ENCODE measurements at regions not wholly inside any gene's neighbourhood (a gene's known extent, or its start where the extent isn't known, plus 50 kb on each side); places are given as distances from the start of the nearest gene placed in this dataset.

GRCh38 chr11:127395034-127395433 lies 394.5 kb upstream of the KIRREL3 start:
- in situ Hi-C loops (cut with MboI; ENCODE audit: low sequenced_read_pairs), result no loop called here

GRCh38 chr11:127393460-127393997 lies 393.0 kb upstream of the KIRREL3 start:
- in situ Hi-C loops (cut with MboI; ENCODE audit: low sequenced_read_pairs), result no loop called here

- in situ Hi-C loops (cut with MboI; ENCODE audit: low sequenced_read_pairs), result no loop called here
Measured at GRCh38 chr11:127392575-127392974, 392.0 kb upstream of the KIRREL3 start.

GRCh38 chr11:127390465-127390864 lies 389.9 kb upstream of the KIRREL3 start:
- in situ Hi-C loops (cut with MboI; ENCODE audit: low sequenced_read_pairs), result no loop called here

GRCh38 chr11:127385071-127385470 lies 384.5 kb upstream of the KIRREL3 start:
- in situ Hi-C loops (cut with MboI; ENCODE audit: low sequenced_read_pairs), result no loop called here

GRCh38 chr11:127383026-127383425 lies 382.5 kb upstream of the KIRREL3 start:
- in situ Hi-C loops (cut with MboI; ENCODE audit: low sequenced_read_pairs), result no loop called here

- in situ Hi-C loops (cut with MboI; ENCODE audit: low sequenced_read_pairs), result no loop called here
Measured at GRCh38 chr11:127381247-127381646, 380.7 kb upstream of the KIRREL3 start.

- in situ Hi-C loops (cut with MboI; ENCODE audit: low sequenced_read_pairs), result no loop called here
Measured at GRCh38 chr11:127379686-127380085, 379.1 kb upstream of the KIRREL3 start.

GRCh38 chr11:127376301-127376700 lies 375.7 kb upstream of the KIRREL3 start:
- in situ Hi-C loops (cut with MboI; ENCODE audit: low sequenced_read_pairs), result no loop called here

GRCh38 chr11:127369356-127369755 lies 368.8 kb upstream of the KIRREL3 start:
- in situ Hi-C loops (cut with MboI; ENCODE audit: low sequenced_read_pairs), result no loop called here

GRCh38 chr11:127362754-127363308 lies 362.3 kb upstream of the KIRREL3 start:
- in situ Hi-C loops (cut with MboI; ENCODE audit: low sequenced_read_pairs), result no loop called here

- in situ Hi-C loops (cut with MboI; ENCODE audit: low sequenced_read_pairs), result no loop called here
Measured at GRCh38 chr11:127358160-127358559, 357.6 kb upstream of the KIRREL3 start.

GRCh38 chr11:127350476-127350875 lies 349.9 kb upstream of the KIRREL3 start:
- in situ Hi-C loops (cut with MboI; ENCODE audit: low sequenced_read_pairs), result no loop called here

GRCh38 chr11:127345819-127346459 lies 345.4 kb upstream of the KIRREL3 start:
- in situ Hi-C loops (cut with MboI; ENCODE audit: low sequenced_read_pairs), result loop anchor here (25.0 kb wide), 1 partner anchor 909 kb away; no protein-coding TSS in a partner anchor

GRCh38 chr11:127340438-127340837 lies 339.9 kb upstream of the KIRREL3 start:
- in situ Hi-C loops (cut with MboI; ENCODE audit: low sequenced_read_pairs), result loop anchor here (25.0 kb wide), 1 partner anchor 903 kb away; no protein-coding TSS in a partner anchor

GRCh38 chr11:127339376-127339775 lies 338.8 kb upstream of the KIRREL3 start:
- in situ Hi-C loops (cut with MboI; ENCODE audit: low sequenced_read_pairs), result loop anchor here (25.0 kb wide), 1 partner anchor 902 kb away; no protein-coding TSS in a partner anchor

- in situ Hi-C loops (cut with MboI; ENCODE audit: low sequenced_read_pairs), result loop anchor here (25.0 kb wide), 1 partner anchor 901 kb away; no protein-coding TSS in a partner anchor
Measured at GRCh38 chr11:127338380-127339259, 338.1 kb upstream of the KIRREL3 start.

- in situ Hi-C loops (cut with MboI; ENCODE audit: low sequenced_read_pairs), result loop anchor here (25.0 kb wide), 1 partner anchor 897 kb away; no protein-coding TSS in a partner anchor
Measured at GRCh38 chr11:127334466-127334865, 333.9 kb upstream of the KIRREL3 start.

GRCh38 chr11:127332896-127333295 lies 332.3 kb upstream of the KIRREL3 start:
- in situ Hi-C loops (cut with MboI; ENCODE audit: low sequenced_read_pairs), result loop anchor here (25.0 kb wide), 1 partner anchor 896 kb away; no protein-coding TSS in a partner anchor

- in situ Hi-C loops (cut with MboI; ENCODE audit: low sequenced_read_pairs), result loop anchor here (25.0 kb wide), 1 partner anchor 893 kb away; no protein-coding TSS in a partner anchor
Measured at GRCh38 chr11:127330044-127330443, 329.5 kb upstream of the KIRREL3 start.

GRCh38 chr11:127308291-127308690 lies 307.7 kb upstream of the KIRREL3 start:
- in situ Hi-C loops (cut with MboI; ENCODE audit: low sequenced_read_pairs), result no loop called here

Data from HL-60/S4 (cell line).